ENCODE measurements at regions not wholly inside any gene's neighbourhood (a gene's known extent, or its start where the extent isn't known, plus 50 kb on each side); places are given as distances from the start of the nearest gene placed in this dataset.

DNA sequence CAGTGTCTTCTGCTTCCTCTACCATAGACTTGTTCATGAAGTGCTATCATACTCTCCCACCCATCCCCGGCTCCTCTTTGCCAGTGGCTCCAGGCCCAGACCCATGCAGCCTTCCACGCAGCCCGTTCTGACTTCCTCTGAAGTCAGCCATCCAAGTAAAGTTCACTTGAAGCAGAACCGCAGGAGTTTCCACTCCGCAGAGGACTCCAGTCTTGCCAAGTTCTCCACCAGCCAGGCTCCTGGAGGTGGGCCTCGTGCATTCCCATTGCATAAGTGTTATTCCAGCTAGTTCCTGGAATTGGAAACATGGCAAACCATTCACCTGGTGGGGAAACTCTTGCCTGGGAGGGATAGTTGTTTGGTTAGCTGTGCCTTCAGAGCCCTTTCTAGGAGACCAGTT is 185.1 kb downstream of the PLPP3 start:
- TF ChIP-seq CTCF (IDR thresholded peaks at IDR 0.05; ENCODE audit: extremely low read depth, missing control alignments): no peak
- no peak for DNase-seq (ENCODE audit: low spot score)

DNA sequence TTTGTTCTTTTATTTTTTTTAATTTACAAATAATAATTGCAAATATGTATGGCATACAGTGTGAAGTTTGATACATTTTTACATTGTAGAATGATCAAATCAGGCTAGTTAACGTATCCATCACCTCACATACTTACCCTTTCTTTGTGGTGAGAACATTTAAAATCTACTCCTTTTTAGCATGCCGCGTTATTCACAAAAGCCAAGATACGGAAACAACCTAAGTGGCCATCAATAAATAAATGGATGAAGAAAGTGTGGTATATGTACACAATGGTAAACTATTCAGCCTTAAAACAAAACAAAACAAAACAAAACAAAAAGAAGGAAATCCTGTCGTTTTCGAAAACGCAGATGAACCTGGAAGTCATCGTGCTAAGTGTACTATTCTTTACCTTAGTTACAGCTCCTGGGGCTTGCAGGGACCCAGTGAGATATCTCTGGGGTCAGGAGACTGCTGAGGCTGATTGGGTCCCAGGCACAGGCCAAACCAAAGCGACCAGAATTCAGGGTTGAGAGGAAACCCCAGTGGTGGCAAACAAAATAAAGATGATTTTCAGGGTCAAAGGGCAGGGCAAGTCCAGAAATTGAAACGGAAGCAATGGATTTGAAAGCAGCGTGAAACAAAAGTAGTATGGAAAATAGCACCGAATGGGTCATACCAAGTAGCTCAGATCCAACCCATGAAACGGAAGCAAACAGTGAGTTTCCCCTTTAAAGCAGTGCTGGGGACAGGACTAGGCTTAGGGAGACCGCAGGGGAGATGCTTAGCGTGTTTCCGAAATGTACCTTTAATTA is 188.2 kb downstream of the PLPP3 start:
- TF ChIP-seq CTCF (IDR thresholded peaks at IDR 0.05; ENCODE audit: extremely low read depth, missing control alignments): no peak

GRCh38 chr1:56390232-56390867 is 189.0 kb downstream of the PLPP3 start:
- no peak for DNase-seq (ENCODE audit: low spot score)

More for the DNA sequence above, 188.2 kb downstream of the PLPP3 start:
- no peak for DNase-seq (ENCODE audit: low spot score)

GRCh38 chr1:56389813-56390212 is 189.6 kb downstream of the PLPP3 start:
- TF ChIP-seq CTCF (IDR thresholded peaks at IDR 0.05; ENCODE audit: extremely low read depth, missing control alignments): no peak
- DNase-seq (ENCODE audit: low spot score): no peak

More at GRCh38 chr1:56390232-56390867, 189.0 kb downstream of the PLPP3 start:
- TF ChIP-seq CTCF (IDR thresholded peaks at IDR 0.05; ENCODE audit: extremely low read depth, missing control alignments): no peak

DNA sequence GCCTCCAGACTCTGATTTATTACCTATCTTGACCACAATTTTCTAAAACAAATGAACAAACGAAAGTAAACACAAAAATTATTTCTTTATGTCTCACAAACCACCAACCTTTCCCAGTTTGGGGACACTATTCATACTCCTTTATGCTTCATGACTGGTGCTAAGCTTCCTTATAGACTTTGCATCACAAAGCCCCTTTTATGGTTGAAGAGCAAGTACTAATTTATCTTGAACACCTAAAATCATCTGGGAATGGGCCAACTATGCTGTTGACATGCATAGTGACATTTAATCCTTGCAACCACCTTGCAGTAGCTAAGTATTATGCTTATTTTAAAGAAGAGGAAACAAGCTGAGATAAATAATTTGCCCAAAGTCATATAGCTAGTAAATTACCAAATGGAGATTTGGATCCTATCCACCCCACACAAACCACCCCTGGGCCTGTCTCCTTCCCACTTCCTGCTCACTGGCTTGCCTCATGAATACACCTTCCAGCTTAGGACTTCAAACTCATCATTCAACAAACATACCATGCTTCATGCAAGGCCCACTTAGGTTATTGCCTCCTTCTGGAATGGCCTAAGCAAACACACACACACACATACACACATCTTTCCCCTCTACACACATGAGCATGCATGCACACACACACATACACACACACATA is 192.2 kb downstream of the PLPP3 start:
- DNase-seq (ENCODE audit: low spot score): no peak
- no peak for TF ChIP-seq CTCF (IDR thresholded peaks at IDR 0.05; ENCODE audit: extremely low read depth, missing control alignments)

DNA sequence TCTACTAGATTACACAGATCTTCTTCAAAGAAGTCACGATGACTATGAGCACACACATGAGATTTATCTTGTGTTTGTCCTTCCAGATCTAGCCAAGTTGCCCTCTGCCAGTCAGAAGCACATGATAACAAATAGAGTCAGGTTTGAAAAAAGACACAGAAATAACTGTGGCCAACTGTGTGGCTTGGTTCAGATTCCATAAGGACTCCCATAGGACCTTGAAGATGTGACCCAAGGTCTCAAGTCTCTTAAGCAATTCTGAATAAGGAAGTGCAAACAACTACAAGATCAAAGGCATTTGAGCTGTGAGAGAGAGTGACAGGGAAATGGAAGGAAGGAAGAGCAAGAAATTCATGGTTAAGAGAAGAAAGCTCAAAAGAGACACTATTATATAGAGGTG is 194.0 kb downstream of the PLPP3 start:
- no peak for DNase-seq (ENCODE audit: low spot score)
- TF ChIP-seq CTCF (IDR thresholded peaks at IDR 0.05; ENCODE audit: extremely low read depth, missing control alignments): no peak

DNA sequence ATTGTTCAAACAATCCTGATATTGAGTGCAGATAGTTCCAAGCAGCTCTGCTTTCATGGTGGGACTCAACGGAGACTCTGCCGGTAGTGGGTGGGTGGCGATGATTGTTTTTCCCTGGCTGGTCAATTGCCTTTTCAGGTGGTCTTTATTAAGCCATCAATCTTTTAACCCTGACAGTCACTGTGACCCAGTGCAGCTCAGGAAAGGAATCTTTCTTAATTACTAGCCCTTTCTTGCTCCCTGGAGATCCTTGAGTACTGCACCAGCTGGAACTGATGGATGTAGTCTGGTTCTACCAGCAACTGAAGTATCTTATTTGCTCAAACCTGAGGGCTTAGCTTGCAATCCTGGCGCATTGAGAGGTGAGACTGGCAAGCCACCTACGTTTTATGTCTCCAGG is 196.4 kb downstream of the PLPP3 start:
- TF ChIP-seq CTCF (IDR thresholded peaks at IDR 0.05; ENCODE audit: extremely low read depth, missing control alignments): no peak
- DNase-seq (ENCODE audit: low spot score): no peak

Measured in GM20000 (cell line).